Suprapubic skin (tissue), 4 donors: ENCODE measurements at regions not wholly inside any gene's neighbourhood (a gene's known extent, or its start where the extent isn't known, plus 50 kb on each side); places are given as distances from the start of the nearest gene placed in this dataset.

Experiments
- DNase-seq, 2 donors: peaks; one replicate each; pipeline ENCODE4 v3.0.0-alpha.2; 2019; ENCODE audit warnings: low spot score in 2 of 2
- H3K27ac ChIP-seq: fragments of 200-600 bp; sonication (generic); one replicate; pipeline ENCODE4 v1.5.1; 2019
- H3K27me3 ChIP-seq: fragments of 200-600 bp; sonication (generic); one replicate; pipeline ENCODE4 v1.5.1; 2019
- H3K36me3 ChIP-seq: fragments of 200-600 bp; sonication (generic); one replicate; pipeline ENCODE4 v1.5.1; 2019
- H3K4me1 ChIP-seq: fragments of 200-600 bp; sonication (generic); one replicate; pipeline ENCODE4 v1.5.1; 2019
- H3K4me3 ChIP-seq: fragments of 200-600 bp; sonication (generic); one replicate; pipeline ENCODE4 v1.5.1; 2019; ENCODE audit warnings: mild to moderate bottlenecking
- H3K9me3 ChIP-seq: fragments of 200-600 bp; sonication (generic); one replicate; pipeline ENCODE4 v1.5.1; 2019
- CTCF ChIP-seq, 2 donors: fragments of 200-600 bp in 1 of 2; fragments of 450-650 bp in 1 of 2; sonication (generic) in 1 of 2; IDR thresholded peaks; one replicate each; pipeline ENCODE4 v1.5.1; 2016 to 2019; ENCODE audit warnings: antibody characterized with exemption in 2 of 2, mild to moderate bottlenecking in 1 of 2, moderate library complexity in 1 of 2
- EP300 ChIP-seq: sonication (generic); formaldehyde crosslinking; IDR thresholded peaks from one replicate; pipeline ENCODE4 v1.6.1; 2017; ENCODE audit warnings: antibody characterized with exemption
- POLR2A ChIP-seq, 2 donors: fragments of 450-650 bp; IDR thresholded peaks; one replicate each; pipeline ENCODE4 v1.6.1; 2017; ENCODE audit warnings: antibody characterized with exemption in 2 of 2, mild to moderate bottlenecking in 2 of 2, moderate library complexity in 2 of 2
- POLR2AphosphoS5 ChIP-seq, 3 donors: sonication (generic); formaldehyde crosslinking; IDR thresholded peaks; one replicate each; pipeline ENCODE4 v1.6.1; 2017; ENCODE audit warnings: antibody characterized with exemption in 3 of 3
- WGBS: methylation state at CpG from one replicate; pipeline ENCODE4 v1.1.5; 2018; 5-methylcytosine and 5-hydroxymethylcytosine counted together

GRCh38 chr9:78584589-78584988 lies 287.7 kb downstream of the PSAT1 start:
- Histone ChIP-seq H3K9me3 (no peaks in the 10 kb centered on the region), H3K4me1 (no peaks in the 10 kb centered on the region), H3K4me3 (no peak overlapping the region), H3K27ac (no peak overlapping the region), H3K36me3 (no peaks in the 10 kb centered on the region), H3K27me3 (no peaks in the 10 kb centered on the region)
- no peak for DNase-seq
- WGBS: 81% methylated on average over 1 of the region's 1 CpG
- TF ChIP-seq EP300 (no peak), POLR2AphosphoS5 (IDR thresholded peaks at IDR 0.05) (no peak), POLR2A (IDR thresholded peaks at IDR 0.05) (no peak)

GRCh38 chr9:78585909-78586308 lies 289.0 kb downstream of the PSAT1 start:
- TF ChIP-seq POLR2AphosphoS5 (IDR thresholded peaks at IDR 0.05) (no peak), POLR2A (IDR thresholded peaks at IDR 0.05) (no peak), CTCF (IDR thresholded peaks at IDR 0.05) (no peak), EP300 (no peak)
- Histone ChIP-seq H3K9me3 (no peaks in the 10 kb centered on the region), H3K36me3 (no peaks in the 10 kb centered on the region), H3K4me1 (no peaks in the 10 kb centered on the region), H3K27ac (no peak overlapping the region), H3K4me3 (no peak overlapping the region), H3K27me3 (no peaks in the 10 kb centered on the region)
- no peak for DNase-seq
- 53% methylated on average over 1 of the region's 1 CpG for WGBS

GRCh38 chr9:78590068-78590467 lies 293.1 kb downstream of the PSAT1 start:
- Histone ChIP-seq H3K36me3 (no peaks in the 10 kb centered on the region), H3K27me3 (no peaks in the 10 kb centered on the region), H3K4me1 (no peaks in the 10 kb centered on the region), H3K9me3 (no peaks in the 10 kb centered on the region), H3K4me3 (no peak overlapping the region), H3K27ac (no peak overlapping the region)
- no peak for DNase-seq
- TF ChIP-seq CTCF (IDR thresholded peaks at IDR 0.05): no peak
- TF ChIP-seq EP300: no peak
- WGBS: 74% methylated on average over 1 of the region's 1 CpG

DNA sequence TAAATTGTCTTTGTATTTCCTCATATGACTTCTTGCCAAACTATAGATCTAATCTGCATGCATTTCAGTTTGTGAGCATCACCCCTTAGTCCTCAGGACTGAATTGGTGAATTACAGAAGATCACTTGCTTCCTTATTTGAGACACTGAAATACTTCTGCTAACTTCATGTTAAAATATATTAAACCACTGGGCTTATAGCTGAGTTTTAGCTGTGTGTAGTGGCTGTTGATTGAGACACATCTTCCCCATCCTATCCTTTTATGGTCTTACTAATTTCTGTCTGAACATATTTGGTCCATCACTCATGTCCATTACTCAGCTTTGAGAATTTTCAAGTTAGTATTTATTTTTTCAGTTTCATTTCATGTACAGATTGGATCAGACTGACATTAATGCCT lies 295.9 kb downstream of the PSAT1 start:
- no peaks in the 10 kb centered on the region for H3K9me3 ChIP-seq

GRCh38 chr9:78595200-78595945 lies 298.4 kb downstream of the PSAT1 start:
- H3K4me3 ChIP-seq: no peak overlapping the region
- H3K27me3 ChIP-seq: no peaks in the 10 kb centered on the region
- no peak overlapping the region for H3K27ac ChIP-seq
- WGBS: 41% methylated on average over 3 of the region's 5 CpGs
- H3K4me1 ChIP-seq: no peaks in the 10 kb centered on the region
- H3K9me3 ChIP-seq: no peaks in the 10 kb centered on the region
- H3K36me3 ChIP-seq: no peaks in the 10 kb centered on the region
- no peak for TF ChIP-seq EP300
- DNase-seq: no peak

More for the DNA sequence above, 295.9 kb downstream of the PSAT1 start:
- no peaks in the 10 kb centered on the region for H3K36me3 ChIP-seq
- TF ChIP-seq POLR2AphosphoS5 (IDR thresholded peaks at IDR 0.05): no peak
- TF ChIP-seq EP300: no peak
- TF ChIP-seq CTCF (IDR thresholded peaks at IDR 0.05): no peak
- TF ChIP-seq POLR2A (IDR thresholded peaks at IDR 0.05): no peak
- no peak for DNase-seq
- H3K4me1 ChIP-seq: no peaks in the 10 kb centered on the region
- no peak overlapping the region for H3K4me3 ChIP-seq
- no peaks in the 10 kb centered on the region for H3K27me3 ChIP-seq
- H3K27ac ChIP-seq: no peak overlapping the region

GRCh38 chr9:78596346-78596745 lies 299.4 kb downstream of the PSAT1 start:
- no peaks in the 10 kb centered on the region for H3K9me3 ChIP-seq
- H3K27me3 ChIP-seq: no peaks in the 10 kb centered on the region
- H3K4me3 ChIP-seq: no peak overlapping the region
- no peaks in the 10 kb centered on the region for H3K4me1 ChIP-seq
- WGBS: 87% methylated on average over 3 of the region's 3 CpGs
- H3K36me3 ChIP-seq: no peaks in the 10 kb centered on the region
- DNase-seq: no peak
- H3K27ac ChIP-seq: no peak overlapping the region
- TF ChIP-seq EP300 (no peak), POLR2AphosphoS5 (IDR thresholded peaks at IDR 0.05) (no peak), CTCF (IDR thresholded peaks at IDR 0.05) (no peak), POLR2A (IDR thresholded peaks at IDR 0.05) (no peak)
